Prostate gland (tissue), 2 donors: ENCODE measurements at regions not wholly inside any gene's neighbourhood (a gene's known extent, or its start where the extent isn't known, plus 50 kb on each side); places are given as distances from the start of the nearest gene placed in this dataset.

Source experiments
- CTCF ChIP-seq, 4 experiments: fragments of 200-600 bp in 2 of 4; fragments of 450-650 bp in 2 of 4; sonication (generic) in 2 of 4; IDR thresholded peaks; 1 replicate in 3 of 4; 2 replicates in 1 of 4; pipeline ENCODE4 v1.5.1; 2016 to 2019; ENCODE audit warnings: antibody characterized with exemption in 4 of 4, mild to moderate bottlenecking in 2 of 4, moderate library complexity in 2 of 4
- POLR2AphosphoS5 ChIP-seq: sonication (generic); formaldehyde crosslinking; IDR thresholded peaks from one replicate; pipeline ENCODE4 v1.6.1; 2017; ENCODE audit warnings: antibody characterized with exemption

DNA sequence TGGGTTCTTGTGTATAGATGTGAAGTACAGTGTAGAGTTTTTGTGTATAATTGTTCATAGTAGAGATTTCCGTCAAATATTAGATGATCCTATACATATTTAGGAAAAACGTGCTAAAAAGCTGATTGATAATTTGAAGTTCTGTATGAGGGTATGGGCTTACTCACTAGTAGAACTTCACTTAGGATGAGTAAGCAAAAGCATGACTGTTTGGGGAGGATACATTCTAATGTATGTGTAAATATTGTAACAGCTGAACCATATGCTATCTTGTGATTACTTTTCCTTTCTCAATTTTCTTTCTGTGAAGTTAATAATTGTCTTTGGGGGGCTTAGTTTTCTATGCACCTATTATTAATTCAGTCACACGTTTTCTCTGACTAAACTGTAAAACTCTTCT, 53.2 kb upstream of the PDK4 start:
- TF ChIP-seq CTCF (IDR thresholded peaks at IDR 0.05) (no peak), POLR2AphosphoS5 (no peak)
